GM21576 (cell line): ENCODE measurements at regions not wholly inside any gene's neighbourhood (a gene's known extent, or its start where the extent isn't known, plus 50 kb on each side); places are given as distances from the start of the nearest gene placed in this dataset.
"Not testable (repeated sequence)": the region's sequence is repeated elsewhere in the genome, so short reads cannot be mapped to it uniquely, and the experiment has no call there.

Experiments used
- ATAC-seq: cut with Tn5 transposase; IDR thresholded peaks from one replicate; pipeline ENCODE4 v1.9.1; 2021; ENCODE audit warnings: mild to moderate bottlenecking, moderate library complexity; ENCODE audit not compliant: unreplicated experiment

DNA sequence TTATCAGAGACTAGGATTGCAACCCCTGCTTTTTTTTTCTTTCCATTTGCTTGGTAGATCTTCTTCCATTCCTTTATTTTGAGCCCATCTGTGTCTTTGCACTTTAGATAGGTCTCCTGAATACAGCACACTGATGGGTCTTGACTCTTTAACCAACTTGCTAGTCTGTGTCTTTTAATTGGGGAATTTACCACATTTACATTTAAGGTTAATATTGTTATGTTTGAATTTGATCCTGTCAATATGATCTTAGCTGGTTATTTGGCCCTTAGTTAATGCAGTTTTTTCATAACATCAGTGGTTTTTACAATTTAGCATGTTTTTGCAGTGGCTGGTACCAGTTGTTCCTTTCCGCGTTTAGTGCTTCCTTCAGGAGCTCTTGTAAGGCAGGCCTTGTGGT lies 437.2 kb downstream of the ARL4A start:
- ATAC-seq = not testable (repeated sequence)

DNA sequence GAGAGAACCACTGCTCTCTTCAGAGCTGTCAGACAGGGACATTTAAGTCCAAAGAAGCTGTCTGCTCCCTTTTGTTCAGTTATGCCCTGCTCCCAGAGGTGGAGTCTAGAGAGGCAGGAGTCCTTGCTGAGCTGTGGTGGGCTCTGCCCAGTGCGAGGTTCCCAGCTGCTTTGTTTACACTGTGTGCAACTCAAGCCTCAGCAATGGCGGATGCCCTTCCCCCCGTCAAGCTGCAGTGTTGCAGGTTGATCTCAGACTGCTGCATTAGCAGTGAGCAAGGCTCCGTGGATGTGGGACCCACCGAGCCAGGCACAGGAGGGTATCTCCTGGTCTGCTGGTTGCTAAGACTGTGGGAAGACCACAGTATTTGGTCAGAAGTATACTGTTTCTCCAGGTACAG lies 438.9 kb downstream of the ARL4A start:
- ATAC-seq = no peak

DNA sequence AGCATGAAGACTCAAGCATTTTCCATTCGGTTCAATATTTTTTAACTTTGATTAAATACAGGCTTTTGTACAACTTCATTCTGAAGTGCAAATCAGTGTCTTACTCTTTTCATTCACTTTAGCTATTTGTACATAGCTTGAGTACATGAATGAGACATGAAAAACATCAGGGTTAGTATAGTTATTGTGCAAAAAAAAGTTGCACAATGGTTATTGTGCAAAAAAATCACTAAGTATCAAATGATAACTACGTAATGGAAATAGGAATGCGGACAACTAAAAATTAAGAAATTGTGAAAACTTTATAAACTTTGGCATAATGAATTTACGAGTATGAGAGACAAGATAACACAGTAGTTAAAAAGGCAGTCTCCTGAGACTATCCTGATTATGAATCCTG lies 442.9 kb downstream of the ARL4A start:
- no peak for ATAC-seq

DNA sequence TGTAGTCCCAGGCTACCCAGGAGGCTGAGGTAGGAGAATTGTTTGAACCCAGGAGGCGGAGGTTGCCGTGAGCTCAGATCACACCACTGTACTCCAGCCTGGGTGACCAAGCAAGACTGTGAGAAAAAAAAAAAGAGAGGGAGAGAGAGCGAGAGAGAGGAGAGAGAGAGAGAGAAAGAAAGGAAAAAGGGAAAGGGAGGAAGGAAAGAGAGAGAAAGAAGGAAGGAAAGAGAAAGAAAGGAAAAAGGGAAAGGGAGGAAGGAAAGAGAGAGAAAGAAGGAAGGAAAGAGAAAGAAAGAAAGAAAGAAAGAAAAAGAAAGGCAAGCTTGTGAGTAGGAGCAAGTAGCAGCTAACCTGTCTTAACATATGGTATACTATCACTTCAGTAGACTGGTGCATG lies 443.5 kb downstream of the ARL4A start:
- ATAC-seq = not testable (repeated sequence)

DNA sequence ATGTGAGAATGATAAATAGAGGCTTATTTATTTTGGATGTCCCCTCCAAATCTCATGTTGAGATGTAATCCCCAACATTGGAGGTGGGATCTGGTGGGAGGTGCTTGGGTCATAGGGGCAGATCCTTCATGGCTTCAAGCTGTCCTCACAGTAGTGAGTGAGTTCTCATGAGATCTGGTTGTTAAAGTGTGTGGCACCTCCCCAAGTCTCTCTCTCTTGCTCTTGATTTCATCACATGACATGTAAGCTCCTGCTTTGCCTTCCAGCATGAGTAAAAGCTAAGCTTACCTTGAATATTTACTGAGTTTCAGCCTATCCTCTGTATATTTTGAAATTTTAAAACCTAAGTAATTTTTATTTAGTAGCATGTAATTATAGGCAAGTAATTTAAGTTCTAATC lies 444.9 kb downstream of the ARL4A start:
- no peak for ATAC-seq

DNA sequence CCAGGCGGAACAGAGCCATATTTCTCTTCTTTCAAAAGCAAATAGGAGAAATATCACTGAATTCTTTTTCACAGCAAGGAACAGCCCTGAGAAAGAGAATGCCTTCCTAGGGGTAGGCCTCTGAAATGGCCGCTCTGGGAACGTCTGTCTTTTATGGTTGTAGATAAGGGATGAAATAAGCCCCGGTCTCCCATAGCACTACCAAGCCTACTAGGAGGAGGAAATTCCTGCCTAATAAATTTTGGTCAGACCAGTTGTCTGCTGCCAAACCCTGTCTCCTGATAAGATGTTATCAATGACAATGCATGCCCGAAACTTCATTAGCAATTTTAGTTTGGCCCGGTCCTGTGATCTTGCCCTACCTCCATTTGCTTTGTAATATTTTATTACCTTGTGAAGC lies 448.9 kb downstream of the ARL4A start:
- not testable (repeated sequence) for ATAC-seq

DNA sequence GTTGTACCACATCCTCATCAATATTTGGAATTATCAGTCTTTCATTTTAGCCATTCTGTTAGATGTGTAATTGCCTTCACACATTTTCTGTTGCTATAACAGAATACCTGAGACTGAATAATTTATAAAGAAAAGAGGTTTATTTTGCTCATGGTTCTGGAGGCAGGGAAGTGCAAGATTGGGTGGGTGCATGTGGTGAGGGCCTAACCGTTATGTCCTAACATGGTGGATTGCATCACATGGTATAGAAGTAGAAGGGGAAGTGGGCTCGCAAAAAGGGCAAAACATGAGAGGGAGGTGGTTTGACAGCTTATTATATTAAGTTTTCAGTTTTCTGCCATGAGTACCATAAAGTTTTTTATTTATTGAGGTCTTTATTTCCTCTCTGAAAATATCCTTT lies 452.0 kb downstream of the ARL4A start:
- ATAC-seq = no peak

DNA sequence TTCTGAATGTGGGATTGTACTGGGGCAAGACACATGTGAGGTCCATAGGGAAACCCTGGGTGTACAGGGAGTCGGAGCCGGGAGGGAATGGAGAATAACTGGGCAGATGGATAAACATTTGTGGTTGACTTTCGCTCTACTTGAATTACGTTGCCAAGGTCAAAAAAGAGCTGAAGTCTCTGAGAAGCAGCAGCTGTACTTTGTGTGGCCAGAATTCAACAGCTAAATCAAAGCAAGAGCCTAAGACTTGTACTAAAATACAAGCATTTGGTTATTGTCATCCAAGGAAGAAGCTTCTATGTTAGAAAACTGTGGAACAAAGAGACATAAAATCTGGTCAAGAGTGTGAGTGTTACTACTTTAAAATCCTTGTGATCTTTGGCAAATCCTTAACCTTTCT lies 457.2 kb downstream of the ARL4A start:
- no peak for ATAC-seq

DNA sequence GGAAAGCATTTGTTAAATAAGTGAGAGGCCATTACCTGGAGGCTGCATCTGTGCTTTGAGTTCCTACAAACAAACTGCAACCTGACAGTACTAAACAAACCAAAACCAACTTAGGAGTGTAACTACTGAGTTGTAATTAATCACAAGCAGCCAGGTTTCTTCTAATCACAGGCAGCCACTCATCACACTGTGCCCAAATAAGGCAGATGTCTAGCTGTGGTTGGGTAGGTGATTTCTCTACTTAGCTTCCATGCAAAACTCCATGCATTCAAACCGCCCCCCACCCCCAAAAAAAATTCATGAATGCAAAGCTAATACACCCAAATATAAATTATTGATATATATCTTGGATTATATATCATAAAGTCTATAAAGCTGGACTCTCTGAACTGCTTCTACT lies 461.1 kb downstream of the ARL4A start:
- ATAC-seq = no peak

DNA sequence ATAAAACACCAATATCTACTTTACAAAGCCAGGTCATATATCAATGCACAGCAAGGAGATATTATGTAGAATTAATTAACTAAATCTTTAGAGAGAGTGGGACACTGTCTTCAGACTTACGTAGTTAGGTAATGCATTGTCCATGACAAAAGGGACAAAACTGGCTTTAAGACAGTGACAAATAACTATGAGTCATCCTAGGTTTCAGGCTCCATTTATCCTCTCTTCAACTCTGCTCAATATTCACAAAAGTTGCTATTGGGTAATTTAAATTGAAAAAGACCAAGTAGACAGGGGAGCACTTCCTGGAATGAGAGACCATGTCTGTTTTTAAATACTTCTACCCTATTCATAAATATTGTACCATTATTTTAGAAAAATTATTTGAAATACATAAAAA lies 464.5 kb downstream of the ARL4A start:
- ATAC-seq = no peak

DNA sequence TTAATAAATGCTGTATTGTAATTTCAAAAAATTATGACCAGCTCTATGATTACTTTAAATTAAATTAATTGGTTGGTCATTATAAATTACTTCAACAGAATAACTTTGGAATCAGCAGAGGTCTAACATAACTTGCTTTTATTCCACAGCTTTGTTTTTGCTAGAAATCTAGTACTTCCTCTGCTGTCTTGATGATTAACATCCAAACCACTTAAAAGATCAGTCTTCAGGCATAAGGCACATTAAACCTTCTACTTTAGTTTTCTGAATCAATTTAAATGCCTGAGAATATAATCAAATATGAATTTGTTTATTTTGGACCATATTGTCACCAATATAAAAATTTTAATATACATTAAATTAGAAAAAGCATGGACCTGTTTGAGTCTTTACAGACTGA lies 465.3 kb downstream of the ARL4A start:
- ATAC-seq = no peak

DNA sequence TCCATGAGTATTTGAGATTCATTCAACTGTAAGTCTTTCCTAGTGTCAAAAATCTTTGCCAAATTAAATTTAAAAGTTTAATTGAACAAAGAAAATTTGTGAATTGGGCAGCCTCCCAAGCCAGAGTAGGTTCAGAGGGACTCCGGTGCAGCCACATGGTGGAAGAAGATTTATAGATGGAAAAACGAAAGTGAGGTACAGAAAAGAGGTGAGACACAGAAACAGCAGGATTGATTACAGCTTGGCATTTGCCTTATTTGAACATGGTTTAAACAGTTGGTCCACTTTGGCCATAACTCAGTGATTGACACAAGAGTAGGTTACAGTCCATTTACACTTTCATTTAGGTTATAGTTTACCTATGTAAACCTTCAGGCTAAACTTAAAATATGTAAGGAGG lies 465.8 kb downstream of the ARL4A start:
- no peak for ATAC-seq

DNA sequence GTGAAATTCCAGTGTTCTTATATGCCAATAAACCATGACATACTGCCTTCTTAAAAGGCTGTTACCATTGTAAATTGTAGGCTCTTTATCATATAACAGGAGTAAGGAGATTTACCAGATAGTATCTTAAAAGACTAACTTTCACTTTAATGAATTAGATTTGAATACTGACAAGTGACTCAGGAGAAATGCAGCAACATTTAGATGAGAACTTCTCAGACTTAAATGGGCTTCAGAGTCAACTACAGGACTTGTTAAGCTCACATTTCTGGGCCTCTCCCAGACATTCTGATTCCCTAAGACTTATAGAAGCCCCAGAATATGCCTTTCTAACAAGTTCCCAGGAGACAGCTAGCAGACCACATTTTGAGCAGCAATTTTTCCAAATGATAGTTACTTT lies 466.3 kb downstream of the ARL4A start:
- no peak for ATAC-seq

DNA sequence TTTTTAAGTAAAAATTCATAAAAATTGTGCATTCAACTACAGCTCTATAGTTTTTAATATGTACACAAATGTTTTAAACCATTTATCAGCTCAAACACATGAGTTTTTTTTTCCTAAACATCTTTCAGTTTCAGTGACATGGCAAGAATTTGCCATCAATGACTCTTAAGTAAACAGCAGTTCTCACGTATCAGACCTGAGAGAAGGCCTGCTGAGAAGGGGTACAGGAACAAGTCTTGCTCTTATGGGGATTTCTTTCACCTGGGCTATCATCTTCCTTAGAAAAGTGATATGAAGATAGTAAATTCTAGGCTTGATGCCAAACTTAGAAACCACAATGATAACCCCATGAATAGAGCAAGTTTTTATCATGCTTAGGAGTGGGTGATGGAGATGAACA lies 467.8 kb downstream of the ARL4A start:
- no peak for ATAC-seq

DNA sequence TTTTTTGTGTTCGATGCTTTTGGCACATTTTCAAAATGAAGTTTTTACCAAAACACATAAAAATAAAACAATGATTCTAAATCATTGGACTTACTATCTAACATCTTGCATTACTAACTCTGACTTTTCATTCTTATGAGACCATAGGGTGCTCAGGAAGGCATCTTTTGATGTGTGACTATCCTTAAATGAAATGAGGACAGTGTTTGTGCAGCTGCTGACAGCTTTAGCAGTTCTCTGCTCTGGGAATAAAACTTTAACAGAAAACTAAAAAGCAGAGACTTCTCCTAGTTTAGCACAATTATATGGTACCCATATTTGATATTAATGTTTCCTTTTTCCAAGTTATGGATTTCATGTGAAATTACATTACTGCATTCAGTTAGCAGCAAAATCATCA lies 471.6 kb downstream of the ARL4A start:
- no peak for ATAC-seq

DNA sequence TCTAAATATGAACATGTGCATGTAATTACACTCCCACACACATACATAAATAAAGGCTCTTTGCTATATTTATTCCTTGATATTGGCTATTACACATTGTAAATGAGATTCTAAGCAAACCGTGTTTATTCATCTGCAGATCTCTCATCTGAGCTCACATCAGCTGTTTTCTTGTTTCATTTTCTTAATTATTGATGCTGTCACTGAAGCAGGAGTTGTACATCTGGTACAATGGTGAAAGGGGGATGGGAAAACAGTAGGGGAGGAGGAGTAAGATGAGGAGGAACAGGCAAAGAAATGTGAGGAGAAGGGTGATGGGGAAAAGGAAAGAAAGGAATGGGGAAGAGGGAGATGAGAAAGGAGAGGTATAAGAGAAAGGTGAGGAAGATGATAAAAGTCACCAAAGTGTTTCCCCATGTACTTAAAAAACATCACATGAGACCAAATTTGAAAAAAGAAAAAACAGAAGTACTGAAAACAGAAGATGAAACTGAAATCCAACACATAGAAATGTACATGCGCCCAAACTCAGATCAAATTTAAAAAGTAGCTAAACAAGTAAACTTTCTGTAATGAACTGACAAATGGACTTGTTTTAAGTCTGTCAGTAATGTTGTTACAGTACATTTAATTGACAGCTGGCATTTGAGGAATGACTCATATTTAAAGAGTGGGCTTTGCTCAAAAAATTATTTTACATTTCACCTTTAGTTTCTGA lies 472.2 kb downstream of the ARL4A start:
- ATAC-seq = no peak

DNA sequence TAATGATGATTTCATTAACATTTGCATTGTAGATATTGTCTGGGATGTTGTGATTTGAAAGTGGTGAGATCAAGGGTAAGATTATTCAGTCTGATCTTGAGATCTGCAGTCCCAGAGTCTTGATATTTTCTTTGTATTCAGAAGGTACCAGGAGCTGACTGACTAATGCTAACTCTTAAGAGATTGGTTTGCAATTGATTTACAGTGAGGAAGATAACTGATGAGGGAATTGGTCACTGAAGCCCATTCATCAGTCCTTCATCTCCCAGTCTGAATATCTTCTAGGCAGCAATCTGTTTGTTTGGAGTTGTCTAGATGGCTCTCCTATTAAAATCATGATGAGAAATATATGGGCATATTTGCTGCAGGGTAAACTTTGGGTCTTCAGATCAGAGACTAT lies 473.7 kb downstream of the ARL4A start:
- no peak for ATAC-seq

DNA sequence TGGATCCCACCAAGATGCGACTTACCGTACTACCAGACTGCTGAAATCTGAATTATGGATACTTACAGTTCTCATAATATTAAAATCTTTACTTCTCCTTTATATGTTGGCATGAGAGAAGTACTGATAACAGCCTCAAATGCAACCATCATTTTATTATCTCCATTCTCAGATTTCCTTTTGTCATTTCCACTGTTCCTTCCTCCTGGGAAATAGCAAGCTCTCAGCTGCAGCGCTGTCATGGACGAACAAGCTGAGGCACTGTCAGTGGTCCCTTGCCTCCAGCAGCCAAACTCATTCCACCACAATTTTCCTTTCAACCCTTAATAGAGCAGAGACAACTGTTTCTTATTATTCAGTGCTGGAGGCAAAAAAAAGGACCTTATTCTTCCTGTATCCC lies 478.4 kb downstream of the ARL4A start:
- ATAC-seq = no peak

DNA sequence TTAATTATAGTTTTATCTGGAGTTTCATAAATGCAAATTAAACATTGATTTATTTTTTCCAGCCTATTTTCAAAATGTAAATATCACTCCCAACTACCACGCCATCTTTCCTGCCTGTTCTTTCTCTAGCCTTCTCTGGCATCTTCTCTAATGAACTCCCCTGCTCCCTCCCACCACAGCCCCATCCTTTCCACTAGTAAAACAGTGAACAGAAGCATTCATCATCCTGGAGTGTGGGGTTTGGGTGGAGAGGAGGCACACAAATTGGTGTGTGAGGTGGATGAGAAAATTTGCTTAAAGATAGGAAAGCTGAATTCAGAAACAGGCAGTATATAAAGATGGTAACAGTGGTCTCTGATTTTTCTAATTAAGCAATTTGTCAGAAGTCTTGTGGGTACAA lies 479.4 kb downstream of the ARL4A start:
- ATAC-seq = no peak

DNA sequence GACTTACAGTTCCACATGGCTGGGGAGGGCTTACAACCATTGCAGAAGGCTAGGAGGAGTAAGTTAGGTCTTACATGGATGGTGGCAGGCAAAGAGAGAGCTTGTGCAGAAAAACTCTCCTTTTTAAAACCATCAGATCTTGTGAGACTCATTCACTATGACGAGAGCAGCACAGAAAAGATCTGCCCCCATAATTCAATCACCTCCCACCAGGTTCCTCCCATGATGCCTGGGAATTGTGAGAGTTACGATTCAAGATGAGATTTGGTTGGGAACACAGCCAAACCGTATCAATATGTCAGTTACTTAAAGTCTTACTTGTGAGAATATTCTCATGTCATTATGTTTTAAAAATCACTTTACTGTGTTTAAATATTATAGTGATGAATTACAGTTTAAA lies 481.9 kb downstream of the ARL4A start:
- ATAC-seq = no peak

DNA sequence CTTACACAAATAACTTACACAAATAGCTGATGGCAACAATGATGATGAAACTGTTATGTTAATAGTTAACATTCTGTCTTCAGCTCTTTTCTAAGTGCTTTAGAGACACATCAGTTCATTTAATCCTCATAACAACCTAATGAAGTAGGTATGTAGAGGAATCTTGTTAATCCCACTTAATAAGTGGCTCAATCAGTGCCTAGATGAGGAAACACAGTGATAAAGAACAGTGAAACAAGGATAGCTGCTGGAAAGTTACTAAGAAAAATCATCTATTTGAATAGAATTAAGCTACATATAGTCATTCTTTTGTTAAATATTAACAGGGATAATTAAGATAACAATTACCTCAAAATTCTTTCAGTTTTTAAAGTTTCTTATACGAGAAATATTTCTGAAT lies 487.6 kb downstream of the ARL4A start:
- no peak for ATAC-seq

DNA sequence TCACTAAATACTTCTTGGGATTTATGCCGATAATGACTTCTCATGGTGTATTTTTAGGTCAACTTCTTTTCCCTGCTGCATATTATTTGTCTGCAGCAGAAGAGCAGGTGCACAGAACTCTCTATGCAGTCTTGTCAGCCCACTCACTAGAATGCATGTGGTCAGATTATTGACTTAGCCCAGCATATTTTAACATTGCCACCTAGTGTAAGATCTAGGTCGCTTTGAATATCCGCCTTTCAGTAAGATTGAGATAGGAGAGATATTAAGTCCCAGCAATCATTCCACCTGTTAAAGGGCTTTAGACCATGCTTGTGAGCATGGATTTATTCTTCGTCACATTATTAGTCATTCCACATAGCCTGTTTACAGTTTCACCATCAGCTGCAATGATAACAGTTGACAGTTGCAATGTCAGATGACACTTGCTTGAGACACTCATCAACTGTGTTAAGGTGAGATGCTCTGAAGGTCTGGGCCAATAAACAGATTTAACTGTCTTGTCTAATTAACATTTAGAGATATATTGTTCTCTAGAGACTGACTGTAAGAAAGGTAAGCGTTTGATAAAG lies 491.7 kb downstream of the ARL4A start:
- ATAC-seq = no peak
